Liver (tissue), 8 donors: ENCODE measurements at regions not wholly inside any gene's neighbourhood (a gene's known extent, or its start where the extent isn't known, plus 50 kb on each side); places are given as distances from the start of the nearest gene placed in this dataset.

Source experiments
- DNase-seq: peaks from one replicate; pipeline ENCODE4 v3.0.0-alpha.2; 2017; ENCODE audit warnings: low spot score
- H3K27ac ChIP-seq, 2 donors: one replicate each; pipeline ENCODE4 v1.7.0; 2013; ENCODE audit warnings: inconsistent platforms in 2 of 2, low read length in 2 of 2, control low read depth in 1 of 2, low read depth in 1 of 2, mild to moderate bottlenecking in 1 of 2
- H3K27me3 ChIP-seq, 4 donors: one replicate each; pipeline versions ENCODE4 v1.6.1 to v1.7.0; 2013; ENCODE audit warnings: low read length in 3 of 4, inconsistent platforms in 1 of 4, mild to moderate bottlenecking in 1 of 4, moderate library complexity in 1 of 4; ENCODE audit not compliant: control insufficient read depth in 4 of 4, insufficient read depth in 4 of 4
- H3K36me3 ChIP-seq, 4 donors: one replicate each; pipeline versions ENCODE4 v1.6.1 to v1.7.0; 2013; ENCODE audit warnings: low read length in 3 of 4, mild to moderate bottlenecking in 3 of 4, low read depth in 1 of 4, moderate library complexity in 1 of 4; ENCODE audit not compliant: control insufficient read depth in 4 of 4, insufficient read depth in 3 of 4
- H3K4me1 ChIP-seq, 4 donors: one replicate each; pipeline versions ENCODE4 v1.6.1 to v1.7.0; 2013; ENCODE audit warnings: low read length in 3 of 4, mild to moderate bottlenecking in 3 of 4, moderate library complexity in 1 of 4; ENCODE audit not compliant: control insufficient read depth in 4 of 4, insufficient read depth in 4 of 4
- H3K4me3 ChIP-seq, 3 donors: one replicate each; pipeline versions ENCODE4 v1.6.1 to v1.7.0; 2013; ENCODE audit warnings: low read length in 3 of 3, control low read depth in 1 of 3, low read depth in 1 of 3, mild to moderate bottlenecking in 1 of 3
- H3K9ac ChIP-seq, 2 donors: one replicate each; pipeline ENCODE4 v1.7.0; 2013; ENCODE audit warnings: low read length in 2 of 2, mild to moderate bottlenecking in 2 of 2, moderate library complexity in 2 of 2, control low read depth in 1 of 2, low read depth in 1 of 2
- H3K9me3 ChIP-seq, 4 donors: one replicate each; pipeline versions ENCODE4 v1.6.1 to v1.7.0; 2013; ENCODE audit warnings: low read length in 3 of 4; ENCODE audit not compliant: control insufficient read depth in 4 of 4
- ATF3 ChIP-seq: IDR thresholded peaks from 2 replicates; pipeline ENCODE4 v1.6.1; 2016; ENCODE audit warnings: antibody characterized with exemption
- CTCF ChIP-seq: fragments of 150-350 bp; IDR thresholded peaks from 2 replicates; pipeline ENCODE4 v1.5.1; 2017; ENCODE audit warnings: improper control_type of control experiment, low read depth, low read length; ENCODE audit not compliant: missing input control
- EGR1 ChIP-seq, 2 donors: IDR thresholded peaks; 2 replicates each; pipeline ENCODE4 v1.6.1; 2016 to 2018; ENCODE audit warnings: antibody characterized with exemption in 2 of 2, low read depth in 2 of 2
- FOXA1 ChIP-seq: IDR thresholded peaks from 2 replicates; pipeline ENCODE4 v1.6.1; 2016; ENCODE audit warnings: antibody characterized with exemption
- FOXA2 ChIP-seq: IDR thresholded peaks from 2 replicates; pipeline ENCODE4 v1.6.1; 2016; ENCODE audit warnings: antibody characterized with exemption
- GABPA ChIP-seq, 2 donors: IDR thresholded peaks in 1 of 2; conservative IDR thresholded peaks in 1 of 2; 2 replicates each; pipeline ENCODE4 v1.6.1; 2016; ENCODE audit warnings: antibody characterized with exemption in 2 of 2, mild to moderate bottlenecking in 1 of 2, moderate library complexity in 1 of 2
- HNF4A ChIP-seq, 2 donors: conservative IDR thresholded peaks; 2 replicates each; pipeline ENCODE4 v1.6.1; 2016; ENCODE audit warnings: antibody characterized with exemption in 2 of 2, mild to moderate bottlenecking in 2 of 2
- HNF4G ChIP-seq: IDR thresholded peaks from 2 replicates; pipeline ENCODE4 v1.6.1; 2016; ENCODE audit warnings: antibody characterized with exemption
- NR2F2 ChIP-seq: IDR thresholded peaks from 2 replicates; pipeline ENCODE4 v1.6.1; 2016; ENCODE audit warnings: antibody characterized with exemption
- RAD21 ChIP-seq, 2 donors: IDR thresholded peaks; 2 replicates each; pipeline ENCODE4 v1.6.1; 2016; ENCODE audit warnings: antibody characterized with exemption in 2 of 2, mild to moderate bottlenecking in 2 of 2
- REST ChIP-seq: IDR thresholded peaks from 2 replicates; pipeline ENCODE4 v1.6.1; 2016; ENCODE audit warnings: antibody characterized with exemption, mild to moderate bottlenecking
- TAF1 ChIP-seq: conservative IDR thresholded peaks from 2 replicates; pipeline ENCODE4 v1.6.1; 2016; ENCODE audit warnings: antibody characterized with exemption, mild to moderate bottlenecking
- YY1 ChIP-seq: IDR thresholded peaks from 2 replicates; pipeline ENCODE4 v1.6.1; 2016; ENCODE audit warnings: antibody characterized with exemption, mild to moderate bottlenecking
- ZBTB33 ChIP-seq: IDR thresholded peaks from 2 replicates; pipeline ENCODE4 v1.6.1; 2016; ENCODE audit warnings: antibody characterized with exemption
- WGBS: extraction: QIAGEN DNeasy Blood & Tissue Kit; methylation state at CpG from one replicate; pipeline ENCODE4 v1.1.7; 2013; 5-methylcytosine and 5-hydroxymethylcytosine counted together
- donor health status: healthy.
- donor health status: healthy.
- donor health status: healthy.
- donor health status: healthy.
- donor health status: healthy.

GRCh38 chr12:93043877-93044209 is 114.7 kb upstream of the EEA1 start:
- 93% methylated on average over 3 of the region's 3 CpGs for WGBS
- no peak overlapping the region for H3K27ac ChIP-seq

GRCh38 chr12:93047118-93047517 is 118.0 kb upstream of the EEA1 start:
- H3K4me3 ChIP-seq, result no peak overlapping the region
- 100% methylated on average over 1 of the region's 1 CpG for WGBS
- DNase-seq, result no peak
- H3K27me3 ChIP-seq, result no peaks in the 10 kb centered on the region
- H3K27ac ChIP-seq, result no peak overlapping the region
- no peak overlapping the region for H3K9ac ChIP-seq
- no peaks in the 10 kb centered on the region for H3K36me3 ChIP-seq
- H3K9me3 ChIP-seq, result no peaks in the 10 kb centered on the region
- TF ChIP-seq EGR1 (IDR thresholded peaks at IDR 0.05; ENCODE audit: low read depth in 2 of 2) (no peak), FOXA2 (no peak), YY1 (no peak), REST (no peak), TAF1 (no peak), GABPA (IDR thresholded peaks at IDR 0.05 in 1 of 2, conservative IDR thresholded peaks at IDR 0.05 in 1 of 2) (no peak), RAD21 (IDR thresholded peaks at IDR 0.05) (peak in 1 of 2 donors; percentile 21)
- no peaks in the 10 kb centered on the region for H3K4me1 ChIP-seq

More at GRCh38 chr12:93043877-93044209, 114.7 kb upstream of the EEA1 start:
- Histone ChIP-seq H3K36me3 (no peaks in the 10 kb centered on the region), H3K4me3 (no peak overlapping the region), H3K27me3 (no peaks in the 10 kb centered on the region), H3K4me1 (no peaks in the 10 kb centered on the region), H3K9ac (no peak overlapping the region), H3K9me3 (no peaks in the 10 kb centered on the region)
- DNase-seq, result no peak
- TF ChIP-seq HNF4A (conservative IDR thresholded peaks at IDR 0.05), result no peak
- TF ChIP-seq YY1, result no peak

- TF ChIP-seq CTCF (no peak), ATF3 (no peak), ZBTB33 (no peak), EGR1 (IDR thresholded peaks at IDR 0.05; ENCODE audit: low read depth in 2 of 2) (no peak), TAF1 (no peak), NR2F2 (no peak), FOXA1 (no peak), HNF4A (conservative IDR thresholded peaks at IDR 0.05) (no peak), REST (no peak), HNF4G (no peak)
- Histone ChIP-seq H3K4me3 (no peak overlapping the region), H3K27ac (no peak overlapping the region), H3K9me3 (no peaks in the 10 kb centered on the region), H3K4me1 (no peaks in the 10 kb centered on the region), H3K9ac (no peak overlapping the region), H3K36me3 (no peaks in the 10 kb centered on the region), H3K27me3 (no peaks in the 10 kb centered on the region)
- DNase-seq, result no peak
- WGBS, result 72% methylated on average over 3 of the region's 3 CpGs
Measured at GRCh38 chr12:93048656-93049055, 119.6 kb upstream of the EEA1 start.
